Suprapubic skin (tissue), 3 donors: ENCODE measurements at regions not wholly inside any gene's neighbourhood (a gene's known extent, or its start where the extent isn't known, plus 50 kb on each side); places are given as distances from the start of the nearest gene placed in this dataset.

Experiments
- CTCF ChIP-seq, 2 donors: fragments of 200-600 bp in 1 of 2; fragments of 450-650 bp in 1 of 2; sonication (generic) in 1 of 2; IDR thresholded peaks; one replicate each; pipeline ENCODE4 v1.5.1; 2016 to 2019; ENCODE audit warnings: antibody characterized with exemption in 2 of 2, mild to moderate bottlenecking in 1 of 2, moderate library complexity in 1 of 2
- POLR2A ChIP-seq, 2 donors: fragments of 450-650 bp; IDR thresholded peaks; one replicate each; pipeline ENCODE4 v1.6.1; 2017; ENCODE audit warnings: antibody characterized with exemption in 2 of 2, mild to moderate bottlenecking in 2 of 2, moderate library complexity in 2 of 2

DNA sequence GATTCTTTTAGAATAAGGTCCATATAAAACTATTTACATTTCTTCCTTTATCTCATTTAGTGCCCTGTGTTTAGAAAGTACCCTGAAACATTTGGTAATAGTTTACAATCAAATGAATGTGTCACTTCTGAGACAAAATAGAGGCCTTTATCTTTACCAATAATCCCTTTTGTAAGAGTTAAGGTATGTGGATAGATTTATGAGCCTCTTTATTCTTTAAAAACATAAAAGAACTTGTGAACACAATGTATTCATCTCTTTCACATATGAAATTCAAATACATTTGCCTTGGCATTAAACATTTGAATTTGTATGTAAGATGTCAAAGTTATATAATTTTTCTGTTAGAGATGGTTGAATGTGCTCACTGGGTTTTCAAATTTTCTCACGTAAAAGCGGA, 180.5 kb upstream of the CWC22 start:
- TF ChIP-seq CTCF (IDR thresholded peaks at IDR 0.05), result no peak
- no peak for TF ChIP-seq POLR2A (IDR thresholded peaks at IDR 0.05)
